ENCODE measurements at regions not wholly inside any gene's neighbourhood (a gene's known extent, or its start where the extent isn't known, plus 50 kb on each side); places are given as distances from the start of the nearest gene placed in this dataset.

DNA sequence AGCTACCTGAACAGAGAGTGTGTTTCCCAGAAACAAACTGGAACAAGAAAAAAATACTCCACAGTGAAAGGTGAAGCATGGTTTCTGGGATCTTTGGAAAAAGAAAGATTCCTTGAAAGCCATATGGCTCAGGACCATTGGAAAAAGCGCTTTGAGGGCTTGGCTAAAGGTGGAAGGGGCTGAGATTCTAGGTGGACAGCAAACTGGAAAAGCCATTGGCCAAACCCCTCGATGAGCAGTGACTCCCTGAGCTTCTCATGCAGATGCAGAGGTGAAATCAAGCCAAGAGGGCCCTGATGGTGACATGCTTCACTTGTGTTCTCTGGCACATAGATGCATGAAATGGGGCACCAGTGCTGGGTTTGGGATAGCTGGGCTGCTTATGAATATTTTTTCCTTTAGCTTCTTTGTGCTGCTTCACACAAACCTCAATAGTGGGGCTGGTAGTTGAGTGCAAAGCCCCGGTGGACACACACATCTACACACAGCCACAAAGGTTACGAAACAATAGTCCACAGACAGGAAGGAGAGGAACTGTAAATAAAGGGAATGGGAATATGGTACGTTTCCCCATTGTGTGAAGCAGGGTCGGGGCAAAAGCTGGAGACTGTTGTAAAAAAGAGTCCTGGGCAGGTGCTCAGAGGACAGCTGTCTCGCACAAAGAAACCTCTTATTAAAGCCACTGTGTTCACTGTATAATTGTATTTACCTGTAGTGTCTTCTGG lies 117.8 kb downstream of the FOXA2 start:
- DNase-seq (ENCODE audit: low spot score): no peak

- no peak for DNase-seq (ENCODE audit: low spot score)
Measured at GRCh38 chr20:22465622-22466446, 118.5 kb downstream of the FOXA2 start.

GRCh38 chr20:22464312-22465003 lies 119.9 kb downstream of the FOXA2 start:
- no peak for DNase-seq (ENCODE audit: low spot score)

- no peak for DNase-seq (ENCODE audit: low spot score)
Measured at GRCh38 chr20:22462975-22463914, 121.1 kb downstream of the FOXA2 start.

- no peak for DNase-seq (ENCODE audit: low spot score)
Measured at GRCh38 chr20:22460803-22461202, 123.6 kb downstream of the FOXA2 start.

DNA sequence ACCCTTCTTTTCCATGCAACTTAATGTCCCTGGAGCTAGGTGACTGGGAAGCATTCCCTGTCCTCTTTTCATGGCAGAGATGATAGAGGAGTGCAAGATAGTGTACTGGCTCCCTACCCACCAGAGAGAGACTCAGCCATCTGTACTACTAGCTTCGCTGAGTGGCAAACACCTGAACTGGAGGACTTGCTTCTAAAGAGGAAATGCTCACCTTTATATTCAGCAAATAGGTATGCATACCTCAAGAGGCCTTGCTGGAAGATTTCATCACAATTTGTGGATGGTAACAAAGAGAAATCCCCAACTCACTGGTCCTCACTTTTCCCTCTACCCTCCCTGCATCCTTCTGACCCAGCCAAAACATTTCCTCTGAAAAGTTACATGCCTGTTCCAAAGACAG lies 124.1 kb downstream of the FOXA2 start:
- no peak for DNase-seq (ENCODE audit: low spot score)

DNA sequence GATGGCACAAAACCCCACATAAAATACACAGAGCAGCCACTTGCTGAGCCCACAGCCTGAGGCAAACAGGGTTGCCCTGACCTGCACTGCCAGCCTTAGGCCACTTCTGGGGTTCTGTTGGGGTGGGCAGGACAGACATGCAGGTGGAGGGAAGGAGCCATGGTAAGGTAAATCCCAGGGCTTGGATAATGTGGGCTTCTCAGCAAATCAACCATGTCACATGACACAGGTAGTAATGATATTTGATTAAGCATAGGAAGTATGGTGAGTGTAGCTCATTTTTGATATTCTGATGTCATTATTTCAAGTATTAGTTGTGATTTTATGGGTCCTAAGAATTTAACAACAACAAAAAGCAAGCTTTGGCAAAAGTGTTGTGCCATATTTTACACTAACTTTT lies 124.6 kb downstream of the FOXA2 start:
- DNase-seq (ENCODE audit: low spot score): no peak

DNA sequence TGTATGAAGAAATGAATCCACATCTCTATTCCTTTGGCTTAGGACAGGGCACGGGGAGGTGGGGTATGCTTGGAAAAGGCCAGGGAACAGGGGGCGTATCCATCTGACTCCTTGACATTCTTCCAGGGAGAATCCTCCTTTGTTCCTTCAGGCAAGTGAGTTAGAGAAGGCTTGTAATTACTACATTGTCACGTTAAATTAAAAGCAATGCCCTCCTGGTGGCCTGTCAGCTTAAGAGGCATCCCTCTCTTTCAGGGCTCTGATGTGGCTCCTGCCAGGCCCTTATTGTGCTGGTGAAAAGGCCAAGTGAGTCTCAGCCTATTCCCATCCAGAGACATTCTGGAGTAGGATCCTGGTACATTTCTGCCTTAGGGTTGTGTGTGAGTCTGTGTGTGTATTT lies 128.3 kb downstream of the FOXA2 start:
- no peak for DNase-seq (ENCODE audit: low spot score)

DNA sequence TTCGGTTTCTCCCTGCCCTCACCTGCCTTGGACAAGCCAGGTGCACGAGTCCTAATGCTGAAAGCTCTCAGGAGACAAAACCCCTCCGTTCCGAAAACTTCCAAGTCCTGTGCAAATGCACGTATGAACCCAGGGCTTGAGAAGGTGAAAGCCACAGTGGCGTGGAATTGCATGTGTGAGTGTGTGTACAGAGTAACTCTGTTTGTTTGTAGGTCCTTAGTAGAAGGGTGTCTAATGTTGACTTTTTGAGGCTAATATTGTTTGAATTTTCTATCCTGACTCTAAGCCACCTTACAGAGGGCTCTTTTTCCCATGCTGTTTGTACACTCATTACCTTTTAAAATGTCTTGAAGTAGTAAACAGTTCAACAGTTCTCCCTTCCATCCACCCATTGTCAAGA lies 129.1 kb downstream of the FOXA2 start:
- DNase-seq (ENCODE audit: low spot score): no peak

DNA sequence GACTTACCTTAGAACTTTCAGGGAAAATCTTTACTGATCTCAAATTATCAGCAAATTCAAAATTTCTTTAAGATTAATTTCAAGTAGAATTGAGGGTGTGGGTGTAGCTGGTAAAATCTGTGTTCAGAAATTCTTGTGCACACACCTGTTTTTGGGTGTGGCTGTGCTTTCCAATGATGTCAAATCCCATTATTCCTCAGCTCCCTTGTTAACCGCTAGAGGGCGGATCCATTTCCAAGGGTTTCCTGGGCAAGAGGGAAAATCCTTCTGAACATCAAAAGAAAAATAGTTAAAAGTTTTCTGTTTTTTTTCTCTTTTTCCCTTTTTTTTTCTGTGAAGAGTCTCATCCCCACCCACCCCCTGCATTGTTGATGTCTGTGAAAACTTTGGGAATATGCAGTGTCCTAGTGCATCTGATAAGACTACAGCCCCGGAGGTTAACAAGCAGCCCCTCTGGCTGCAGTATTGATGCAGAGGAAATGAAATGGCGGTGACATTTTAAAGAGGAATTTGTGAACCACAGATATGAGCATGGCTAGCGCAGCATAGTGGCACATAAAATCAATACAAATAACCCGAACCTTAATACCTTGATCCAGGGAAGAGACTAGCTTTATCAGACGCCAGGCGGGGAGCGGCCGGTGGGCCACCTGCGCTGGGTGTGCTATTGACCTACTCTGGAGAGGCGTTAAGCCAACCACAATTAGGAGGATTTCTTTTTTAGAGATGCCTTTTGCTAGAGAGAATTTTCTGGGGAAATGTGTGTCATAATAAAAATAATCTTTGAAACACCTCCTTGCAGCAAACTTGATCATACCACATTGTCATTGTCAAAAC lies 130.9 kb downstream of the FOXA2 start:
- peak; percentile 69 for DNase-seq (ENCODE audit: low spot score)

DNA sequence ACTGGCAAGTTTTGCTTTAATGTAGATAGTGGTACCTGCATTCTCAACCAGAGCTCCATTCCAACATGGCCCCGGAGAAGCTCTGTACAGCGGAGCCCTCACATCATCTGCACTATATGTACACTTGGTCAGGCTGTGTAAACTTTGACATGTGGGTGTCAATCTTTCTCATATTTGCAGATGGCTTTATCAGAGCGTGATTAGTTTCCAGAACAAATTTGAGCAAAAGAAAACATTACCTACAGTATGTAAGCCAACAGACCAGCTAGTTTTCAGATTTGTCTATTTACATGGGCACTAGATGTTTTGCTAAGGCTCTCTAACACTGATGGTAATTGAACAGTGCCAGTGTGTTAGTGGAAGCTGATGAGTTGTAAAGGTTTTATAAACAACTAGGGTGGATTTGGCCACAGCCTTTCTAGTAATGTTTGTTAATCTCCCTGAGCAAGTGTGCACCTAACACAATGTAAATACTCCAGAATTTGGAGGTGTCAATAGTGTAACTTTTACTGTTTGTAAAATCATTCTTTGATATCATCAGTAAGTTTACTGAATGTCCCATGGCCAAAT lies 131.8 kb downstream of the FOXA2 start:
- DNase-seq (ENCODE audit: low spot score): no peak

- DNase-seq (ENCODE audit: low spot score): no peak
Measured at GRCh38 chr20:22450537-22450936, 133.8 kb downstream of the FOXA2 start.

DNA sequence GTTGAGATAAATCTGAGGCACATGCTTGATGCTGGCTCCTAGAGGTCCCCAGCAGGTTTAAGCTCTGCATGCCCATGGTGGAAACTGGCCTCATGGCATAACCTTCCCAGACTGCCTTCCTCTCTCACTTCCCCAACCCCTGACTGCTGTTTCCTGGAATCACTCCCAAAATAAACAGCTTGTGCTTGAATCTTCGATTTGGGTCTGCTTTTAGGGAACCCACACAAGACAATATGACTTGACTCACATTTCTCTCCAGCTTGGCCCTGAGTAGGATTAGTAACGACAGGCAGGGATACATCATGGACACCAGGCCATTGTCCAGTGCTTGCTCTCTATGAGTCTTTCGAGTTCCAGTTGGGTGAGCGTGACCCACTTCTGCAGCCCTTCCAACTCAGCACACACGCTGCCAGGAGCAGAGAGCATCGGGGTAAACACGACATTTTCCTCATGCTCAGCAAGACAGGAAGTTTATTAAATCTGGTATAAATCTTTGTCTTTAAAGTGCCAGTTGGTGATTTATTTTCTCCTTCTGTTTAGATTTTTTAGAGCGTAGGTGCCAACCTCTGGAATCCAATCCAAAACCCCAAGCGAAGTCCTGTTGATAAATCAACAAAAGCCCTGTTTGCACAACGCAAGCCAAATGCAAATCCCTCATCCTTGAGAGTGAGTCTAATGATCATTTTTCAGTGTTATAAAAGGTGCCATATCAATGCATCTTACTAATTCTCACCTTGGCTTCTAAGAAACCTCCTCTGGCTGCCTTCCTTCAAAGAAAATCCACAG lies 135.0 kb downstream of the FOXA2 start:
- no peak for DNase-seq (ENCODE audit: low spot score)

- no peak for DNase-seq (ENCODE audit: low spot score)
Measured at GRCh38 chr20:22447447-22447778, 137.0 kb downstream of the FOXA2 start.

GRCh38 chr20:22446613-22447446 lies 137.5 kb downstream of the FOXA2 start:
- no peak for DNase-seq (ENCODE audit: low spot score)

DNA sequence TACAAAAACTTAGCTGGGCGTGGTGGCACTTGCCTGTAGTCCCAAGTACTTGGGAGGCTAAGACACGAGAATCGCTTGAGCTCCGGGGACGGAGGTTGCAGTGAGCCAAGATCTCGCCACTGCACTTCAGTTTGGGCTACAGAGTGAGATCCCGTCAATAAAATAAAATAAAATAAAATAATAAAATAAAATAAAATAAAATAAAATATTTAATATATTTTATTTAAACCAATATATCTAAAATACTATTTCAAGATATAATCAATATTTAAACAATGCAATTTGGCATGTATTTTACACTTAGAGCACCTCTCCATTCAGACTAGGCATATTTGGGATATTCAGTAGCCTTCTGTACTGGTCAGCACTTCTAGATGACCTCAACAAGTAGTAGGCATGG lies 142.1 kb downstream of the FOXA2 start:
- DNase-seq (ENCODE audit: low spot score): no peak

GRCh38 chr20:22438926-22439325 lies 145.4 kb downstream of the FOXA2 start:
- DNase-seq (ENCODE audit: low spot score): no peak

DNA sequence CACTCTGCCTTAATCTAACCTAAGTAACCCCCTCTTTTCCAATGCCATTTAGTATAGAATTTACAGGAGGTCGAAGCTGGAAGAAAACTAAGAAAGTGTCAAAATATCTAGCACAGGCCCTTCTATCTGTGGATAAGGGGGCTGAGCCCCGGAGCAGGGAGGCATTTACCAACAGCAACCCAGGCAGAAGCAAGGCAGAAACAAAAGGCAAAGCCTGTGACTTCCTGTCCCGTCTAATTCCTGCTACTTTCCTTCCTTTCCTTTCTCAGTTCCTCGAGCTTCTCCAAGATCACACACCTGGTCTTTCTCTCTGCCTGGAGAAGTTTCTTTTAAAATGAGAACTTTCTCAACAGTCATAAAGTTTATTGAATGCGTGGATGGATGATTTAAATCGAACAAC lies 146.0 kb downstream of the FOXA2 start:
- no peak for DNase-seq (ENCODE audit: low spot score)

GRCh38 chr20:22437354-22437753 lies 147.0 kb downstream of the FOXA2 start:
- no peak for DNase-seq (ENCODE audit: low spot score)

Data from LoVo (cell line).